Activated naive CD8-positive, alpha-beta T cell treated with anti-CD3 and anti-CD28 coated beads, Interleukin-2, amount 50 U/mL, for 24 hours (primary cell): ENCODE measurements at regions not wholly inside any gene's neighbourhood (a gene's known extent, or its start where the extent isn't known, plus 50 kb on each side); places are given as distances from the start of the nearest gene placed in this dataset.

ENCODE experiments used
- ATAC-seq: fragments of 150-1000 bp; cut with Tn5 transposase; one replicate; pipeline ENCODE4 v1.10.0; 2021
- DNase-seq: peaks from one replicate; pipeline ENCODE4 v3.0.0; 2021
- H3K27ac Mint-ChIP-seq: one replicate; pipeline ENCODE4 v1.8.0; 2021; ENCODE audit warnings: mild to moderate bottlenecking, mixed read lengths
- H3K27me3 Mint-ChIP-seq: one replicate; pipeline ENCODE4 v1.8.0; 2021; ENCODE audit warnings: mixed read lengths
- H3K36me3 Mint-ChIP-seq: one replicate; pipeline ENCODE4 v1.8.0; 2021; ENCODE audit warnings: low read depth, mixed read lengths
- H3K4me1 Mint-ChIP-seq: one replicate; pipeline ENCODE4 v1.8.0; 2021; ENCODE audit warnings: mixed read lengths
- H3K4me3 Mint-ChIP-seq: one replicate; pipeline ENCODE4 v1.8.0; 2021; ENCODE audit warnings: mild to moderate bottlenecking, moderate library complexity, mixed read lengths
- H3K9me3 Mint-ChIP-seq: one replicate; pipeline ENCODE4 v1.8.0; 2021; ENCODE audit warnings: mixed read lengths

DNA sequence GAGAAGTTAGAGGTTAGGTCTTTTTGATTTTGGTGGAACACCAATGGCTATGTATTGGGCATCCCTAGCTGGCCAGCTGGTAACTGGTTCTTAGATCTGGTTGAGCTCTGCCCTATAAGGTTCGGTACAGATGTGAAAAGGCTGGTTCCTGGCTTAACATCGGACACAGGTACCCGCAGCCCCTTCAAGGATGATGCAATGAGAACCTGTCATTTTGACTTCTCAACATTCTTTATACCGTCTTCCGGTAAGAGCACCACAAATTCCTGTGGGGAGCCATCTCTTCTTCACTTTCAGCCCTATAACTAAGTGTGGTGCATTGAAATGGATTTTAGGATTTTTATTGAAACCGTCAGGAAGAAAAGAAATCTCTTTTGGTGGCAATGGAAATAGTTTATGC lies 222.8 kb downstream of the ADAMTS9 start:
- no peak for ATAC-seq
- H3K4me1 Mint-ChIP-seq, result no peaks in the 10 kb centered on the region
- H3K36me3 Mint-ChIP-seq, result no peaks in the 10 kb centered on the region
- H3K9me3 Mint-ChIP-seq, result no peaks in the 10 kb centered on the region
- DNase-seq, result no peak
- H3K27ac Mint-ChIP-seq, result no peak overlapping the region
- no peak overlapping the region for H3K4me3 Mint-ChIP-seq
- H3K27me3 Mint-ChIP-seq, result peaks cover 13% of the 10 kb centered on the region

DNA sequence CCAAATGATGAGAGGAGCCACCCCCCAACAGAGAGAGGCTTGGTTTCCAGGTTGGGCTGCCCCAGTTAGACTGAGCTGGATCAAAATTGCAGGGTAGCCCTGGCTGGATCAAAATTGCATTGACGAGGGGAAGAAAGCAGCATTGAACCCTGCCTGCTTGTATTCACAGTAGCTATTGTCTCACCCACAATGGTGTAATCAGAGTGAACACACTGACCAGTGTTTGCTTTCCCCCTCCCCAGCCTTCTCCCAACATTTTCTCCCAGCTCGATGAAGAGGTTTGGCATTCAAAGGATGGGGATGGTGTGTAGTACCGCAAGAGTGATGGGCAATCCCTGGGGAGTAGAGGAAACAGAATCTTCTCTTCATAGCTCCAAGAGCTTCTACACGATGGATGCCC lies 223.8 kb downstream of the ADAMTS9 start:
- no peaks in the 10 kb centered on the region for H3K4me1 Mint-ChIP-seq
- peaks cover 10% of the 10 kb centered on the region for H3K27me3 Mint-ChIP-seq
- no peak overlapping the region for H3K27ac Mint-ChIP-seq

DNA sequence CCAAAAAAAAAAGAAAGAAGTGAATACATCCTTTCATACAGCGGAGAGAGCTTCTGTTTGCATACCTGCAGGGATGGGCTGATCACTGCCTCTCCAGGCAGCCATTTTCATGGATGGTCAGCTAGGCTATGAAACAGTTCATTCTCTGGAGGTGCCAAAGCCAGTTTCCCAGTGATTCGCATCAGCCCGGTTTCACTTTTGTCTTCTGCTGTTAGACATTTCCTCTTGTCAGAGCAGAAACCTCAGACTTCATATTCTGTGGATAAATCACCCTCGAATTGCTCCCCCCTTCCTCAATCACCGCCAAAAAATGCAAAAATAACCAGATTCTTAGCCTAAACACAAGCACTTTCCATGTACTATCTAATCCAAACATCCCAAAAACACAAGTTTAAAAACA lies 225.6 kb downstream of the ADAMTS9 start:
- no peak overlapping the region for H3K27ac Mint-ChIP-seq

More for the DNA sequence above, 223.8 kb downstream of the ADAMTS9 start:
- ATAC-seq (no peak), DNase-seq (no peak)
- Mint-ChIP-seq H3K36me3 (no peaks in the 10 kb centered on the region), H3K4me3 (no peak overlapping the region), H3K9me3 (no peaks in the 10 kb centered on the region)

DNA sequence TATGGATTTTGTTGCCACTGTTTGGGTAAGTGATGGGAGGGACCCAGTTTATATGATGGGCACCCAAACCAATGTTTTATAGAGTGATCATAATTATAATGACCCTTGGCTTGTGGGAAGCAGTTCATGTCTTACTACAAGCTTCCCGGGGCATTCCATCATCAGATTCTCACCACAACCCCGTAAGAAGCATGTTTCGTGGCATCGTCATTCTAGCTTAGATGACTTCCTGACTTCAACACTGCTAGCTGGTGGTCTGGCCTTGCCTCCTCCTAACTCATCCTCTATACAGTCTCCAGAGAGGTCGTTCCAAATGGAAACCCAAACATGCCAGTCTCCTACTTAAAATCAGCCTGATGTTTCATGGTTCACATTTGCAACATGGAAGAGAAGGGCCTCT lies 226.9 kb downstream of the ADAMTS9 start:
- DNase-seq (no peak), ATAC-seq (no peak)
- no peaks in the 10 kb centered on the region for H3K9me3 Mint-ChIP-seq
- peaks cover 5% of the 10 kb centered on the region for H3K27me3 Mint-ChIP-seq
- no peaks in the 10 kb centered on the region for H3K36me3 Mint-ChIP-seq
- H3K4me1 Mint-ChIP-seq, result no peaks in the 10 kb centered on the region
- H3K27ac Mint-ChIP-seq, result no peak overlapping the region
- no peak overlapping the region for H3K4me3 Mint-ChIP-seq

More for the DNA sequence above, 225.6 kb downstream of the ADAMTS9 start:
- DNase-seq (no peak), ATAC-seq (no peak)
- no peak overlapping the region for H3K4me3 Mint-ChIP-seq
- H3K9me3 Mint-ChIP-seq, result no peaks in the 10 kb centered on the region
- peaks cover 7% of the 10 kb centered on the region for H3K27me3 Mint-ChIP-seq
- H3K4me1 Mint-ChIP-seq, result no peaks in the 10 kb centered on the region
- no peaks in the 10 kb centered on the region for H3K36me3 Mint-ChIP-seq

DNA sequence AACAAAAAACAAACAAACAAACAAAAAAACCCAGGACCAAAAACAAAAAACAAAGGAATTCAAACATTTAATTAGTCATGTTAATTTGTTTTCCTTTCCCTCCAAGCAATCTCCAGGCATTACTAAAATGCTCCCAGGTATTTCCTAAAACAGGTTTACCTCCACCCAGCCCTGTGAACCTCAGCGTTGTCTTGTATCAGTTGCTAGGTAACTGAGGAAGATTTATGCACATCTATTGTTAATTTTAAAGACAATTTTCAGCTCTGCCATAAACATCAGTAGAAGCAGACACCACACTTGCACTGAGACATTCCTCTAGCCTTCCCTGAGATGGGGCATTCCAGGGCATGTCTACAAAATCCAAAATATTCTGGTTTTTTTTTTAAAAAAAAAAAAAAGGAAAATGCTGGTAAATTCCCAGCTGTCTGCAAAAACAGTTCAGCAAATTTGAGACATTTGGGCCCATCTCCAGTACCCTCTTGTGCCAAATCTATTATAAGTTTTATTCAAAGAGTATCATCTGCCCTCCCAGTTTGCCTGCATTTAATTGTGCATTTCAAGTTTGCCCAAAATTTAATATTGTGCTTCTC lies 227.6 kb downstream of the ADAMTS9 start:
- Mint-ChIP-seq H3K4me1 (no peaks in the 10 kb centered on the region), H3K36me3 (no peaks in the 10 kb centered on the region), H3K4me3 (no peak overlapping the region), H3K27ac (no peak overlapping the region), H3K9me3 (no peaks in the 10 kb centered on the region), H3K27me3 (peaks cover 4% of the 10 kb centered on the region)
- ATAC-seq, result no peak
- no peak for DNase-seq

DNA sequence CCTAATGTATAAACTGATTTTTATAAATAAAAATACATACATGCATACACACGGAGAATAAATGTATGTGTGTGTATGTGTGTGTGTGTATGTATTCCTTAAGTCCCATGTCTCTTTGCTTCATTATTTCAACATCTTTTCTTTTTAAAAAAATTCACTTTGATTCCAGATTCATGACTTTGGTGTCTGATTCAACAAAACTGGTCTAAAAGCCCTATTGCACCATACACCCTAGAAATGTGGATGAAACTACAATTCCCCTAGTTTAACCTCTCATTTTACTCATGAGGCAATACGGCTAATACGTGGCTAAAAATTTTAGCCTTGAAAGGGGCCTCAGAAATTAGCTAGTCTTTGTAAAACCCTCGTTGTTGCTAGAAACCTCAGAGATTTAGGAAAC lies 228.1 kb downstream of the ADAMTS9 start:
- Mint-ChIP-seq H3K36me3 (no peaks in the 10 kb centered on the region), H3K27ac (no peak overlapping the region), H3K27me3 (peaks cover 4% of the 10 kb centered on the region), H3K4me3 (no peak overlapping the region), H3K4me1 (no peaks in the 10 kb centered on the region), H3K9me3 (no peaks in the 10 kb centered on the region)
- DNase-seq, result no peak
- no peak for ATAC-seq

DNA sequence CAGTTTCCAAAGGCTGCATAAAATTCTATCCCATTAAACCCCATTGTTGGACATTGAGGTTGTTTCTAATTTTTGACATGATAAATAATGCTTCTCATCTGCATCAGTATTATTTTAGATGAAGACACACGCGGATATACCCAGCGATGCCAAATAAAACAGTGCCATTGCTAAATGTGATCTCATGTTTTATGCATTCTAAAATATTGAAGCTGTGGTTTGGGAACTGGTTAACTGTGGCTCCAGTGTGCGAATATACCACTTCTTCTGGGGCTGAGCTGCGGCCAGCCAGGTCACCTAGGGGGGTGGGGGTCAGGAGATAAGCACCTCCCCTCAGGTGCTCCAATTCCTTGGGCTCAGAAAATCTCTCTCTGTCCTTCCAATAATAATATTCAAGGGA lies 230.0 kb downstream of the ADAMTS9 start:
- peaks cover 4% of the 10 kb centered on the region for H3K27me3 Mint-ChIP-seq
- DNase-seq (no peak), ATAC-seq (no peak)
- no peaks in the 10 kb centered on the region for H3K4me1 Mint-ChIP-seq
- H3K27ac Mint-ChIP-seq, result no peak overlapping the region
- no peaks in the 10 kb centered on the region for H3K9me3 Mint-ChIP-seq
- no peaks in the 10 kb centered on the region for H3K36me3 Mint-ChIP-seq
- no peak overlapping the region for H3K4me3 Mint-ChIP-seq

DNA sequence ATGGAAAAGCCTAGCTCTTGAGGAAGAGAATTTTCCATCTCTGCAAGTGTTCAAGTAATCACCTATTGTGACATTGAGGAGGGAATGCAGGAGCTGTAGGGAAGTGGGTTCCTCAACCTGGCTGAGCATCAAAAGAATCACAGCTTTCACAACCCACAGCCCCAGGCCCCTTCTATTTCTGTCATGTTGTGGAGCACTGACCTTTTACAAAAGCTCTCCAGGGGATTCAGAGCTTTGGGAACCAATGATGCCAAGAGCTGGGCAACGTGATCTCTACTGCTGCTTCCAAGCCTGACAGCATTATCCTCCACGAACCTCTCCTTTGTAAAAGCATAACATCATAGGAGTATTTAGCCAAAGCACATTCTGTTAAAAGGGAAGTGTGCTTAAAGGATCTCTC lies 231.1 kb downstream of the ADAMTS9 start:
- H3K27me3 Mint-ChIP-seq, result peaks cover 2% of the 10 kb centered on the region
- DNase-seq, result no peak

DNA sequence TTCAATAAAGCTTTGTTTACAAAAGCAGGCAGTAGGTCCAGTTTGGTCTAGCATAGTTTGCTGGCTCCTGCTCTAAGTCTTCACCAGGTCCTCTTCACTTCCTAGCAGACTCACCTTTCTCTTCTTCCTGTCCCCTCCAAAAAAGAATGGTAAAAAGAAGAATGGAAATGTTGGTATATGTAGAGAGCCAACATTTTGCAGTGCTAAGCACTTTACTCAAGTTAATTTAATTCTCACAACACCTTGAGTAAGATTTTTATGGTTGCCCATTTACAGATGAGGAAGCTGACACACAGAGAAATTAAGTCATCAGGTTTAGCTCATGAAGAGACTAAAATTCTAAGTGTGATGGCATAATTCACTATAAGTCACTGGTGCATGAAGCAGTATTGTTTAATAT lies 230.1 kb upstream of the PRICKLE2 start:
- Mint-ChIP-seq H3K36me3 (no peaks in the 10 kb centered on the region), H3K27me3 (peaks cover 2% of the 10 kb centered on the region), H3K9me3 (no peaks in the 10 kb centered on the region), H3K4me1 (no peaks in the 10 kb centered on the region), H3K4me3 (no peak overlapping the region), H3K27ac (no peak overlapping the region)
- DNase-seq (no peak), ATAC-seq (no peak)

More for the DNA sequence above, 231.1 kb downstream of the ADAMTS9 start:
- Mint-ChIP-seq H3K27ac (no peak overlapping the region), H3K4me3 (no peak overlapping the region), H3K36me3 (no peaks in the 10 kb centered on the region), H3K4me1 (no peaks in the 10 kb centered on the region), H3K9me3 (no peaks in the 10 kb centered on the region)
- ATAC-seq, result no peak

DNA sequence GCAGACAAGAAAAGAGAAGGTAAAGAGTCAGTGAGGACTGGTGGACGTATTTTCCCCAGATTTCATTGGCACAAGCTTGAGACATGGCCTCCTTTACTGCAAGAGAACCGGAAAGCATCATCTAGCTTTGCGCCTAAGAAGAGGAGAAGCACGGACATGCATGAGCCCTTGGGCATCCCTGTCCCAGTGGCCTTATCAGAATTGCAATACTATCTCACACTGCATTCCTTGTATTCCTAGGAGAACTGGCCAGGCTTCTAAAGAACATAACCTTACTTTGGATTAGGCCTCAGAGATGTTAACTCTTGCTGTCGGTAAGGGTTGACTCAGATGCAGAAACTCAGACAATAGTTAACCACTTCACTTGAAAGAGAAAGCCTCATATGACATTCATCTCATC lies 229.5 kb upstream of the PRICKLE2 start:
- no peaks in the 10 kb centered on the region for H3K9me3 Mint-ChIP-seq
- H3K27me3 Mint-ChIP-seq, result no peaks in the 10 kb centered on the region
- no peaks in the 10 kb centered on the region for H3K4me1 Mint-ChIP-seq
- no peak overlapping the region for H3K27ac Mint-ChIP-seq
- DNase-seq (no peak), ATAC-seq (no peak)
- H3K4me3 Mint-ChIP-seq, result no peak overlapping the region
- H3K36me3 Mint-ChIP-seq, result no peaks in the 10 kb centered on the region

DNA sequence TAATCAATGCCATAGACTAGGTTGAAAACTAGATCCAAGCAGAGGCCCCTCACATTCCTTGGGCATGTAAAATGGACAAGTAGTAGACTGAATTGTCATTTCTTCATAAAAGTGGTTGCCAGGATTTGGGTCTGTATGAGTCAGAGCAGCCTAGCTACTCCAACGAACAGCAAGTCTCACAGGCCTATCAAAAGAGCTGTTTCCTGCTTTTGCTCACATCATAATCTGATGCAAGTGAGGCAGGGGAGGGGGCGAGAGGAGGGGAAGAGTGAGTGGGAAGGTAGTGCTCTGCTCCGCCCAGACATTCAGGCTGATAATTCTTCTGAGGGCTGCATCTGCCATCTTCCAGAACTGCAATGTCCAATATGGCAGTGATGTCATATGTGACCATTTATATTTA lies 228.9 kb upstream of the PRICKLE2 start:
- Mint-ChIP-seq H3K9me3 (no peaks in the 10 kb centered on the region), H3K27me3 (peaks cover 1% of the 10 kb centered on the region), H3K4me3 (no peak overlapping the region), H3K36me3 (no peaks in the 10 kb centered on the region), H3K4me1 (no peaks in the 10 kb centered on the region), H3K27ac (no peak overlapping the region)
- DNase-seq, result no peak
- no peak for ATAC-seq

DNA sequence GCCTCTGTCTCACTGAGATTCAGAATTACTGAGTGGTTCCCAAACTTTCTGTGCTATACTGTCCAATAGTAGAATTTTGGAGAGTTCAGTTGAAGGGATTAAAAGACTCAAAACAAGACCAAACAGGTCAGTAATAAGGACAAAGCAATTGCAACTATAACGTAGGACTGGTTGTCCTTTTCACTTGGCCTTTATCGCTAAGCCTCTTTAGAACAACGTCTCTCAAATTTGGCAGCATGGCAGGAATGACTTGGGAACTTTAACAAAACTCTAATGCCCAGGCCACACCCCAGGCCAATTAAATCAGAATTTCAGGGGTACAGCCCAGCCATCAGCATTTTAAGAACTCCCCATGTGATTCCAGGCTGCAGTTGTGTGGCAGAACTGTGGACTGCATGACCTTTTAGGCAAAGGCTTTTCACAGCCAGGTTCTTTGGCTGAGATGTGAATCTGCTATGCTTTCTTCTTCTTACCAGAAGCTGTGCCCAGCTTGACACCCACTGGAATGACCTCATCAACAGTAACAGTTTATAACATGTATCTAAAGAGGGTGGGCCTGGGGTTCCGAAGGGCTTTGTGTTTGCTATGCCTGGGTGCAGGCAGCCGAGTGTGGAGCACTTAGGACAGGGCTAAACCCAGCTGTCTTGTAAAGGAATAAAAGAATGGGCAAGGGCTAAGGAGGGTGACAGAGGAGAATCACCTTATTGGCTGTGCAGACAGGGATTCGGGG lies 226.2 kb upstream of the PRICKLE2 start:
- Mint-ChIP-seq H3K27ac (no peak overlapping the region), H3K36me3 (no peaks in the 10 kb centered on the region), H3K27me3 (peaks cover 12% of the 10 kb centered on the region), H3K4me1 (peaks cover 2% of the 10 kb centered on the region), H3K9me3 (no peaks in the 10 kb centered on the region), H3K4me3 (no peak overlapping the region)
- ATAC-seq (no peak), DNase-seq (no peak)

DNA sequence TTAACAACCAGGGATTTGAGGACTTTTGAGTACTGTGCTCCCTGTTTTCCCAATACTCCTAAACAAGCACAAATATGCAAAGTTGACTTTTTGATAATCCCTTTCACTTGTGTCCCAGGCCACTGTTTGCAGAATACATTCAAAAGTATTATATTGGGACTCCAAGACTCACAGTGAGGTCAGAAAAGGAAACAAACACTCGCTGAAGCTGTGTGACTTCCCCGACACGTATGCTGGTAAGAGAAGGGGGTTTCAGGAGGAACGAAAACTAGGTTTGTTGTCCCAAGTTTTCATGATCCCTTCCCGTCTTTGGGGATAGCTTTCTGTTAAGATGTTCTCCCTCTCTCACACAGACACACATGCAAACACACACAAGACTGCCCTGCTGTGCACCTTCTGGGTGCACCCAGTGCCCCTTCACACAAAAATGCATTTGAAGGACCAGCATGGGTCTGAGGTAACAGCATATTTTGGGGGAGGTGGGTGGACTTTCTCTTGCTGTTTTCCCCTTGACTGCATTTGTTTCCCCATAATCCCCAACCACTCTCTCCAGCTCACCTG lies 225.2 kb upstream of the PRICKLE2 start:
- Mint-ChIP-seq H3K9me3 (no peaks in the 10 kb centered on the region), H3K27me3 (peaks cover 21% of the 10 kb centered on the region), H3K27ac (no peak overlapping the region), H3K4me3 (no peak overlapping the region), H3K4me1 (peaks cover 2% of the 10 kb centered on the region), H3K36me3 (peaks cover 2% of the 10 kb centered on the region)
- DNase-seq (no peak), ATAC-seq (no peak)

DNA sequence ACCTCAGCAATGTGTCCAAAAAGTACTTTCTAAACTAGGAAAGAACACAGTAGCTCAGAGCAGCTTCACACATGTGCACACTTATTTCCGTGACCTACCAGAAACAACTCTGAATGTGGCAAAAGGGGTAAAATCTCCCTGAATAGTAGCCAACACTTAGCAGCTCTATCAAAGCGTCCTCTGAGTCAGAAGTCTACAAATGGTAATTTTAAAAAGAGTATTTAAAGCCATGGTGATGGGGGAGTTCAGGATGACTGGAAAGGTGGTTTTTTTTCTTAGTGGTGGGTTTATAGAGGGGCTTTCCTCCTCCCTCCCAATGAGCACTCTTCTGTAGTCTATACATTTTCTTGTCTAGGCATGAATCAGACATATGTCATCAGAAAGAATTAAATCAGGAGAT lies 223.8 kb upstream of the PRICKLE2 start:
- H3K4me1 Mint-ChIP-seq, result peaks cover 2% of the 10 kb centered on the region
- ATAC-seq, result peak; percentile 82
- no peak overlapping the region for H3K27ac Mint-ChIP-seq
- peaks cover 2% of the 10 kb centered on the region for H3K36me3 Mint-ChIP-seq
- H3K4me3 Mint-ChIP-seq, result no peak overlapping the region
- peaks cover 29% of the 10 kb centered on the region for H3K27me3 Mint-ChIP-seq
- DNase-seq, result no peak
- H3K9me3 Mint-ChIP-seq, result no peaks in the 10 kb centered on the region

DNA sequence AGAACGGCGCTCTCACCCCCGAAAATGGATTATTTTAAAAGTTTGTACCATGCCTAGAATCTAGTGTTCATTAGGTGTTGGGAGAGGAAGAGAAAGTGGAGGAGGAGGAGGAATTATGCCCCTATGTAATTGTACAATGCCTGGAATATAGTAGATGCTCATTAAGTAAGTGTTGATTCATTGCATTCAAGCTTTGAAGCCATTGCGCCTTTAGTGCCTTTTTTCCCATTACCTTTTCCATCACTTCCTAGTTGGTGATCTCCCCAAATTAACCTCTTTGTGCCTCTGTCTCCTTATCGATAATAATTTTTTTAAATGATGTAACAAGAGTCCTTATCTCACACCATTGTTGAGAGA lies 220.7 kb upstream of the PRICKLE2 start:
- Mint-ChIP-seq H3K27ac (no peak overlapping the region), H3K4me1 (peaks cover 2% of the 10 kb centered on the region), H3K9me3 (no peaks in the 10 kb centered on the region), H3K4me3 (no peak overlapping the region), H3K36me3 (peaks cover 2% of the 10 kb centered on the region), H3K27me3 (peaks cover 45% of the 10 kb centered on the region)
- DNase-seq, result no peak
- no peak for ATAC-seq
